ENCODE measurements at regions not wholly inside any gene's neighbourhood (a gene's known extent, or its start where the extent isn't known, plus 50 kb on each side); places are given as distances from the start of the nearest gene placed in this dataset. TPM values are rescaled to one million over a fixed set of nuclear protein-coding genes. Genes with fewer than 3 reads are reported as not detected.
"Not testable (repeated sequence)": the region's sequence is repeated elsewhere in the genome, so short reads cannot be mapped to it uniquely, and the experiment has no call there.

GRCh38 chr15:101980206-101980910 lies 168.4 kb downstream of the OR4F15 start:
- H3K9ac ChIP-seq (ENCODE audit: low read depth in 1 of 3, low read length in 3 of 3); H3K36me3 ChIP-seq (ENCODE audit: control insufficient read depth in 3 of 3, insufficient read depth in 3 of 3, low read length in 3 of 3); H3K4me3 ChIP-seq (ENCODE audit: low read length in 3 of 3); H3K9me3 ChIP-seq (ENCODE audit: control insufficient read depth in 3 of 3, low read length in 3 of 3); H3K27me3 ChIP-seq (ENCODE audit: control insufficient read depth in 3 of 3, insufficient read depth in 3 of 3, low read length in 3 of 3); H3K27ac ChIP-seq (ENCODE audit: low read depth, low read length); H3K4me1 ChIP-seq (ENCODE audit: control insufficient read depth in 3 of 3, insufficient read depth in 3 of 3, low read length in 3 of 3): not testable (repeated sequence)

Small RNAs in the stretch of these regions (small RNA-seq; reads per million reads assigned to genes)
- gene AC140725.2 (not detected), gene MIR6859-3 (not detected)

Data from skeletal muscle tissue (tissue), 4 donors.